Fibroblast of villous mesenchyme (primary cell): ENCODE measurements at regions not wholly inside any gene's neighbourhood (a gene's known extent, or its start where the extent isn't known, plus 50 kb on each side); places are given as distances from the start of the nearest gene placed in this dataset.
"Not testable (repeated sequence)": the region's sequence is repeated elsewhere in the genome, so short reads cannot be mapped to it uniquely, and the experiment has no call there.

Experiments used
- DNase-seq: peaks from one replicate; pipeline ENCODE4 v3.0.0-alpha.2; 2010; ENCODE audit warnings: low read depth
- H3K4me3 ChIP-seq: 2 replicates; pipeline ENCODE4 v1.5.1; 2011; ENCODE audit warnings: low read depth, mild to moderate bottlenecking, low read length
- CTCF ChIP-seq: IDR thresholded peaks from 2 replicates; pipeline ENCODE4 v1.5.1; 2012; ENCODE audit warnings: low read depth, mild to moderate bottlenecking, low read length; ENCODE audit not compliant: insufficient read depth

GRCh38 chr4:9000505-9001001 lies 128.9 kb upstream of the HMX1 start:
- peak; percentile 11 for DNase-seq
- not testable (repeated sequence) for H3K4me3 ChIP-seq
- peak; percentile 52 for TF ChIP-seq CTCF

DNA sequence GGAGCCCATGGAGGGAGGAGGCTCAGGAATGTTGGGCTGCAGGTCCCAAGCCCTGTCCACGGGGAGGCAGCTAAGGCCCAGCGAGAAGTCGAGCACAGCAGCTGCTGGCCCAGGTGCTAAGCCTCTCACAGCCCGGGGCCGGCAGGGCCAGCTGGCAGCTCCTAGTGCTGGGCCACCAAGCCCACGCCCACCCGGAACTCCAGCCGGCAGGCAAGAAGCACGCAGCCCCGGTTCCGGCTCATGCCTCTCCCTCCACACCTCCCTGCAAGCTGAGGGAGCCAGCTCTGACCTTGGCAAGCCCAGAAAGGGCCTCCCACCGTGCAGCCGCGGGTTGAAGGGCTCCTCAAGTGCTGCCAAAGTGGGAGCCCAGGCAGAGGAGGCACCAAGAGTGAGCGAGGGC lies 121.3 kb upstream of the HMX1 start:
- not testable (repeated sequence) for H3K4me3 ChIP-seq

GRCh38 chr4:8991449-8991848 lies 119.8 kb upstream of the HMX1 start:
- DNase-seq, H3K4me3 ChIP-seq: not testable (repeated sequence)

More for the DNA sequence above, 121.3 kb upstream of the HMX1 start:
- not testable (repeated sequence) for DNase-seq

GRCh38 chr4:8990341-8990740 lies 118.7 kb upstream of the HMX1 start:
- DNase-seq, H3K4me3 ChIP-seq: not testable (repeated sequence)

GRCh38 chr4:8985786-8986185 lies 114.1 kb upstream of the HMX1 start:
- H3K4me3 ChIP-seq: not testable (repeated sequence)

DNA sequence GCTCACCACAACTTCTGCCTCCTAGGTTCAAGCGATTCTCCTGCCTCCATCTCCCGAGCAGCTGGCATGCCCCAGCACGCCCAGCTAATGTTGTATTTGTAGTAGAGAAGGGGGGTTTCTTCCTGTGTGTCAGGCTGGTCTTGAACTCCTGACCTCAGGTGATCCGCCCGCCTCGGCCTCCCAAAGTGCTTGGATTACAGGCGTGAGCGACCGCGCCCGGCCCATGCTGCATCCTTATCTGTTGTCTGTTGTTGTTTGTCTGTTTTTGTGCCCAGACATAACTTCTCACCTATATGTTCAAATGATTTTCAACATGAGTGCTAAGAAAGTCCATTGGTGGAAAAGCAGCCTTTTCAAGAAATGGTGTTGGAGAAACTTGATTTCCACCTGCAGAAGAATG lies 113.0 kb upstream of the HMX1 start:
- H3K4me3 ChIP-seq, DNase-seq: not testable (repeated sequence)

More at GRCh38 chr4:8985786-8986185, 114.1 kb upstream of the HMX1 start:
- not testable (repeated sequence) for DNase-seq

GRCh38 chr4:8983921-8984320 lies 112.3 kb upstream of the HMX1 start:
- H3K4me3 ChIP-seq, DNase-seq: not testable (repeated sequence)

DNA sequence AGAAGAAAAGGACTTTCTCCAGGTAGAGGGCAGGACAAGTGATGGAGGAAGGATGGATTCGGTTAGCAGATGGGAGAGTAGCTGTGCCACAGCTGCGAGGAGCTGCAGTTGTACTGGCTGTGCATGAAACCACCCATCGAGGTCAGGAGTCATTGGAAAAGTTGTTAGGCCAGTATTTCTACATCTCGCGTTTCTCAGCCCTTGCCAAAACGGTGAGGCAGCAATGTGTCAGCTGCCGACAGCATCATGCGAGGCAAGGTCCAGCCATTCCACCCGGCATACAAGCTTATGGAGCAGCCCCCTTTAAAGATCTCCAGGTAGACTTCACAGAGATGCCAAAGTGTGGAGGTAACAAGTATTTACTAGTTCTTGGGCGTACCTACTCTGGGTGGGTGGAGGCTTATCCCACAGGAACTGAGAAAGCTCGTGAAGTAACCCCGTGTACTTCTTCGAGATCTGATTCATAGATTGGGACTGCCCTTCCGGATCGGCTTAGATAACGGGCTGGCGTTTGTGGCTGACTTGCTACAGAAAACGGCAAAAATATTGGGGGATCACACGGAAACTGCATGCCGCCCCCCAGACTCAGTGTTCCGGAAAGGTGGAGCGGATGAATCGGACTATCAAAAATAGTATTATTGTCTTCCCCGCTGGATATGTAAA lies 105.0 kb upstream of the HMX1 start:
- DNase-seq, H3K4me3 ChIP-seq: not testable (repeated sequence)

GRCh38 chr4:8972635-8973034 lies 101.0 kb upstream of the HMX1 start:
- not testable (repeated sequence) for H3K4me3 ChIP-seq, DNase-seq

DNA sequence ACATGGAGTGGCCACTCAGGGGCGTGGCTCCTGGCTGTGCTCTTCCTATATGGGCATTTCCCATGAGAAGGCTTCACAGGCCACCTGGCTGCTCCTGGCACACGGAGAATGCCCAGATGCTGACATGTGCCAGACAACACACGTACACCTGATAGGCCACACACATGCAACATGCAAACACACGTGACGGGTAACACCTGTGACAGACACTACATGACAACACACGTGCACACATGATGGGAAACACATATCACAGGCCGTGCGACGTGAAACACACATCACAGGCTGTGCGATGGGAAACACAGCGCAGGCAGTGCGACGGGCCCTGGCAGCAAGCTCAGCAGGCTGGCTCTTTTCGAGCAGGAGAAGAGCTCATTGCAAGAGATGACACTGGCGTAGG lies 94.3 kb upstream of the HMX1 start:
- not testable (repeated sequence) for H3K4me3 ChIP-seq, DNase-seq

DNA sequence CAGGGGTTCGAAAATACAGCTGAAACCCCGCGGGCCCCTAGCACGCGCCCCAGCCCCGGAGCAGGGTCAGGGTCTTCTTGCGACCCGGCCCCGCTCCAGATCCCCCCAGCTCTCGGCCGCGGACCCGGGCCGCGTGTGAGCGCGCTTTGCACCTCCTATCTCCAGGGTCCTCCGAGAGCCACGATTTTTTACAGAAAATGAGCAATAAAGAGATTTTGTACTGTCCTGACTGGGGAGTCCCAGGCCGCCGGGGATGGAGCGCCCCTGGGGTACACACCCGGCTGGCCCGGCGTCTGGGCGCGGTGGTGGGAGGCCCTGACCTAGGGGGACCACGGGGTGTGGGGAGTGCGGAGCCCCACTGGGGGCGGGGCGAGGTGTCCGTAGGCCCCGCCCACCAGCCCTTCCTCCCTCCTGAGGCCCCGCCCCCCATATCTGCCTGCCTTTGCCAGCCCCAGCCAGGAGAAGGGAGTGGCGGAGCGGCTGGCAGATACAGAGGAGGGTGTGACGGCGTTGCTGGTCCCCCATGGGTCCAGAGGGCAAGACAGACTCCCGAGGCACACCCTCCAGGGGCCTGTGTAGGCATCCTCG lies 92.7 kb upstream of the HMX1 start:
- DNase-seq, H3K4me3 ChIP-seq: not testable (repeated sequence)

DNA sequence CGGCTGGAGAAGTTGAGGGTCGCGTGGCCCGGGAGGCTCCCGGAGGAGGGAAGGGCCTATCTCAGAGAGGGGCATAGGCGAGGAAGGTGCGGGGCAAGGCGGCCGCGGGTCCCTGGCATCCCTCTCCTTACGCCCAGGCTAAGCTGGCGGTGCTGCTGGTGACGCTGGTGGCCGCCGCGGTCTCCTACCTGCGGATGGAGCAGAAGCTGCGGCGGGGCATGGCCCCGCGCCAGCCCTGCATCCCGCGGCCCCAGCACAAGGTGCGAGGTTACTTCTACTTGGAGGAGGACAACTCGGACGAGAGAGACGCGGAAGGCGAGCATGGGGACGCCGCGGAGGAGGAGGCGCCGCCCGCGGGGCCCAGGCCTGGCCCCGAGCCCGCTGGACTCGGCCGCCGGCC lies 91.9 kb upstream of the HMX1 start:
- not testable (repeated sequence) for H3K4me3 ChIP-seq

GRCh38 chr4:8961343-8961742 lies 89.7 kb upstream of the HMX1 start:
- peak; percentile 4 for DNase-seq
- not testable (repeated sequence) for H3K4me3 ChIP-seq

More for the DNA sequence above, 91.9 kb upstream of the HMX1 start:
- DNase-seq: not testable (repeated sequence)

GRCh38 chr4:8959471-8959870 lies 87.8 kb upstream of the HMX1 start:
- not testable (repeated sequence) for DNase-seq

DNA sequence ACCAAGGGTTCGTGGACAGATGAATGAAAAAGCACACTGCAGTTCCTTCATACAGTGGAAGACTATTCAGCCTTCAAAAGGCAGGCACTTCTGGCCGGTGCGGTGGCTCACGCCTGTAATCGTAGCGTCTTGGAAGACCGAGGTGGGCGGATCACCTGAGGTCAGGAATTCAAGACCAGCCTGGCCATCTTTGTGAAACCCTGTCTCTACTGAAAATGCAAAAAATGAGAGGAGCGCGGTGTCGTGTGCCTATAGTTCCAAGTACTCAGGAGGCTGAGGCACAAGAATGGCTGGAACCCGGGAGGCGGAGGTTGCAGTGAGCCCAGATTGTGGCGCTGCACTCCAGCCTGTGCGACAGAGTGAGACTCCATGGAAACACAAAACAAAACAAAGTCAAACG lies 82.4 kb upstream of the HMX1 start:
- not testable (repeated sequence) for H3K4me3 ChIP-seq, DNase-seq

More at GRCh38 chr4:8959471-8959870, 87.8 kb upstream of the HMX1 start:
- H3K4me3 ChIP-seq: not testable (repeated sequence)

GRCh38 chr4:8952791-8953190 lies 81.2 kb upstream of the HMX1 start:
- not testable (repeated sequence) for DNase-seq, H3K4me3 ChIP-seq

DNA sequence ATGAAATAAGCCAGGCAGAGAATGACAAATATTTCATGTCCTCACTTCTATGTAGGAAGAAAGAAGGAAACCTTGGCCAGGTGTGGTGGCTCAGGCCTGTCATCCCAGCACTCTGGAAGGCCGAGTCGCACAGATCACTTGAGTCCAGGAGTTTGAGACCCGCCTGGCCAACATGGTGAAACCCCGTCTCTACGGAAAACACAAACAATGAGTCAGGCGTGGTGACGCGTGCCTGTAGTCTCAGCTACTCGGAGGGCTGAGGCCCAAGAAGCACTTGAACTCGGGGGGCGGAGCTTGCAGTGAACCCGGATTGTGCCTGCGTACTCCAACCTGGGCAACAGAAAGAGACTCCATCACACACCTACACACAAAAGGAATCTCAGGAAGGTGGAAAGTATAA lies 80.5 kb upstream of the HMX1 start:
- DNase-seq: not testable (repeated sequence)

GRCh38 chr4:8945506-8945905 lies 73.9 kb upstream of the HMX1 start:
- not testable (repeated sequence) for DNase-seq, H3K4me3 ChIP-seq

More for the DNA sequence above, 80.5 kb upstream of the HMX1 start:
- not testable (repeated sequence) for H3K4me3 ChIP-seq

DNA sequence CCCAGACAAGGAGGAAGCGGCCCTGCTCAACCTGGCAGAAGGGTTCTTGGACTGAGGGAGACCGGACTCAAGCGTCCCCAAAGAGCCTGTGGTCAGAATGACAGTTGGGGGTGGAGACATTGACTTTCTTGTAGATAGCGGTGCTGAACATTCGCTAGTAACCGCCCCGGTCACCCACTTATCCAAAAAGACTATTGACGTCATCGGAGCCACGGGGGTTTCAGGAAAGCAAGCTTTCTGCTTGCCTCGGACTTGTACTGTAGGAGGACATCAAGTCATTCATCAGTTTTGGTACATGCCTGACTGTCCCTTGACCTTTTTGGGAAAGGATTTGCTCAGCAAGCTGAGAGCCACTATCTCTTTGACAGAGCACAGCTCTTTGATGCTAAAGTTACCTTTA lies 71.7 kb upstream of the HMX1 start:
- not testable (repeated sequence) for H3K4me3 ChIP-seq, DNase-seq
